GM10248 (cell line): ENCODE measurements at regions not wholly inside any gene's neighbourhood (a gene's known extent, or its start where the extent isn't known, plus 50 kb on each side); places are given as distances from the start of the nearest gene placed in this dataset.
"Not testable (repeated sequence)": the region's sequence is repeated elsewhere in the genome, so short reads cannot be mapped to it uniquely, and the experiment has no call there.

Source experiments
- CTCF ChIA-PET: fragments of 300-600 bp; sonication (Branson Sonifier 250); formaldehyde crosslinking; extraction: SDS; loops from one replicate; lab custom pipeline; 2021; ENCODE audit warnings: antibody characterized with exemption; lab: Yijun Ruan, JAX
- POLR2A ChIA-PET: fragments of 350-650 bp; sonication (Branson Sonifier 250); formaldehyde crosslinking; extraction: SDS; loops from one replicate; lab custom pipeline; 2020; ENCODE audit warnings: antibody characterized with exemption; lab: Yijun Ruan, JAX
- DNase-seq: peaks from one replicate; pipeline ENCODE4 v3.0.0; 2012; ENCODE audit errors: extremely low spot score
- TF ChIP-seq, protein P1 (sequence below): IDR thresholded peaks from 2 replicates; pipeline ENCODE4 v1.5.1; 2012; ENCODE audit warnings: mild to moderate bottlenecking, low read depth; ENCODE audit errors: extremely low read depth, missing control alignments, control extremely low read depth

DNA sequence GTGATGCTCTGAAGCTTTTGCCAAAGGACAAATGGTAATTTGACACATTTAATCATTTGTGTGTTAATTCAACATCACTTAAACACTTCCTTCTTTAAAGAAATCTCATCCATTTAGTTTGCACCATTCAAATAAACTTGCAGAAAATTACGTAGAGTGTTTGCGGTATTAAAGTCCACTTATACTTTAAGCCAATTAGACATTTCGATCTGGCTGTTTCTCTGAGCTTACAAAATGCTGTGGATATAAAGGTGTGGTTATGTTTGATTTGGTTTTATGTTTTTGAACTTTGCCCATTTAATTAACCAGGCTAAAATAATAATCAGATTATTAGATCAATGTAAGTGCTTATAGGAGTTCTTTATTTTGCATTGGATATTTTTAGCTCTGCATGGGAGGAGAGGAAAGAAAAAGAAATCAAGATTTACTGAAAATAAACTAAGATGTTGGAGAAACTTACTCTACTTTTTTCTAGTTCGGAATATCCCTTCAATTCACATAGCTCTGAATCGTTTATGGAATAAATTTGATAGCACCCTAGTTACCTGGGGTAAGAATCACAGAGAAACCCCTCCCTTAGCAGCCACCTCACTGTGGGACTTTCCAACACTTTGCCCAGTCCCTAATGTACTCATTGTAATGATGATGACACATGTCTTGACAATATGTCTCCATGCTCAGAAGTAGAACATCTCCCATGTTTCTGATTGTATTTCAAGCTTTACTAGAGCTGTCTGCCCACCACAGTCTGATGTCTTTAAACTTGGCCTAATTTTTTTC lies 268.0 kb downstream of the BTG1 start:
- DNase-seq = no peak
- ChIA-PET POLR2A (interaction anchor here (0.6 kb wide), 1 partner anchor 44 kb away, joined by 6 read pairs; no protein-coding TSS in a partner anchor), CTCF (interaction anchor here (0.8 to 2.0 kb wide), 6 partner anchors 8 to 109 kb away, joined by 3 to 6 read pairs (median 3); no protein-coding TSS in a partner anchor)
- TF ChIP-seq, protein P1, sequence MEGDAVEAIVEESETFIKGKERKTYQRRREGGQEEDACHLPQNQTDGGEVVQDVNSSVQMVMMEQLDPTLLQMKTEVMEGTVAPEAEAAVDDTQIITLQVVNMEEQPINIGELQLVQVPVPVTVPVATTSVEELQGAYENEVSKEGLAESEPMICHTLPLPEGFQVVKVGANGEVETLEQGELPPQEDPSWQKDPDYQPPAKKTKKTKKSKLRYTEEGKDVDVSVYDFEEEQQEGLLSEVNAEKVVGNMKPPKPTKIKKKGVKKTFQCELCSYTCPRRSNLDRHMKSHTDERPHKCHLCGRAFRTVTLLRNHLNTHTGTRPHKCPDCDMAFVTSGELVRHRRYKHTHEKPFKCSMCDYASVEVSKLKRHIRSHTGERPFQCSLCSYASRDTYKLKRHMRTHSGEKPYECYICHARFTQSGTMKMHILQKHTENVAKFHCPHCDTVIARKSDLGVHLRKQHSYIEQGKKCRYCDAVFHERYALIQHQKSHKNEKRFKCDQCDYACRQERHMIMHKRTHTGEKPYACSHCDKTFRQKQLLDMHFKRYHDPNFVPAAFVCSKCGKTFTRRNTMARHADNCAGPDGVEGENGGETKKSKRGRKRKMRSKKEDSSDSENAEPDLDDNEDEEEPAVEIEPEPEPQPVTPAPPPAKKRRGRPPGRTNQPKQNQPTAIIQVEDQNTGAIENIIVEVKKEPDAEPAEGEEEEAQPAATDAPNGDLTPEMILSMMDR = no peak

DNA sequence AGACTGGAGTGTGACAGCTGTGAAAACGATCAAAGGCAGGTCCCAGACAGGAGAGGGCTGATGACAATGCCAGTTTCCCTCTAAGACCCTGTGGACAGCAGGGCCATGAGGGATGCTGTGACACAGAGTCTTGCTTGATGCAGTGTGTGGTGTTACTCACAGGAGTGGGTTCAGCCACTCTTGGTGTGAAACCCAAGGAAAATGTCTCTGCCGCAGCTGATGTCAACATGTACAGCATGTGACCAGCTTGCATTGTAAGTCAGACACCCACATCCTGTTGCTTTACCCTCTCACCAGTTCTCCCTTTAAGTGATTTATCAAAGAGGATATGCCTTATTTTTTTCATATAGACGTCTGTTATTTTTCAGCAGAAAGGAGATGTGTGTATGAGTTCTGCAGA lies 268.6 kb downstream of the BTG1 start:
- ChIA-PET CTCF (interaction anchor here (1.2 to 2.0 kb wide), 4 partner anchors 9 to 110 kb away, joined by 3 to 6 read pairs (median 4); no protein-coding TSS in a partner anchor), POLR2A (no interaction called here)
- peak; percentile 10 for DNase-seq
- TF ChIP-seq, protein P1 = no peak

DNA sequence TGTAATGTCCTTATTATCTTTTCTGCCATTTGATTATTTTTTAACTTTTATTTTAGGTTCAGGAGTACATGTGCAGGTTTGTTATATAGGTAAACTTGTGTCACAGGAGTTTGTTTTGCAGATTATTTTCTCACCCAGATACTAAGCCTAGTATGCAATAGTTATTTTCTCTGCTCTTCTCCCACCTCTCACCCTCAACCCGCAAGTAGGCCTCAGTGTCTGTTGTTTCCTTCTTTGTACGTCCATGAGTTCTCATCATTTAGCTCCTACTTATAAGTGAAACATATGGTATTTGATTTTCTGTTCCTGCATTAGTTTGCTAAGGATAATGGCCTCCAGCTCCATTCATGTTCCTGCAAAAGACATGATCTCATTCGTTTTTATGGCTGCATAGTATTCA lies 270.0 kb downstream of the BTG1 start:
- POLR2A ChIA-PET = interaction anchor here (0.6 kb wide), 1 partner anchor 297 kb away, joined by 5 read pairs; no protein-coding TSS in a partner anchor
- DNase-seq = not testable (repeated sequence)
- CTCF ChIA-PET = interaction anchor here (1.3 kb wide), 1 partner anchor 9 kb away, joined by 3 read pairs; no protein-coding TSS in a partner anchor

DNA sequence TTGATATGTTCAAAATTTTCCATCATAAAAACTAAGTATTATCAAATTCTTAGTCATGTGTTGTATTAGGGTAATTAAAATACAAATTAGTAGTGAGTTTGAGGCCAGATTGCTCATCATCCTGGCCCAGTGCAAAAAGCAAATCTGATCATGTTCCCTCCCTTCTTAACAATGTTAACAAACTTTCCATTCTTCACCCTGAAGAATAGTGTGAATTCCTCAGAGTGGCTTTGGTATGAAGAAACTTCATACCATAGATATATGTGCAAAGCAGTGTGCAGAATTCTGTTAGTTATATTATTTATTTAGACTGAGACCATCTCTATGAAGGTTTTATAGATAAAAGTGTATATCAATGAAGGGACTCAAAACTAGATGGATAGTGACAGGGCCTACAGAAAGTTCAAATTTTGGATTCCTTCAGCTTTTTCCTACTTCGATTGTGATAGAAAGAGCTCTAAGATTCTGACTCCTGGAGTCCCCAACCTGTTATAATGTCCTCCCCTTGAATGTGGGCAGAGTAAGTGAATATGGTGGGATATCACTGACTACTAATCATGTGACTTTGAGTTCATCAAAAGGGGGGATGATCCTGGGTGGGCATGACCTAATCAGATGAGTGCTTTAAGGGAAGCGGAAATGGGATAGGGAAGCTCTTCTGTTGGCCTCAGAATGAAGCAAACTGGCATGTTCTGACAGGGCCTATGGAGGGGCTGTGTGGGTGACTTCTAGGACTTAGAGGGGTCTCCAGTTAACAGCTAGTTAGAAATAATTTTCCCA lies 271.4 kb downstream of the BTG1 start:
- TF ChIP-seq, protein P1 = no peak
- ChIA-PET CTCF (interaction anchor here (1.3 to 1.6 kb wide), 3 partner anchors 9 to 63 kb away, joined by 3 to 5 read pairs (median 4); no protein-coding TSS in a partner anchor), POLR2A (no interaction called here)
- DNase-seq = no peak

DNA sequence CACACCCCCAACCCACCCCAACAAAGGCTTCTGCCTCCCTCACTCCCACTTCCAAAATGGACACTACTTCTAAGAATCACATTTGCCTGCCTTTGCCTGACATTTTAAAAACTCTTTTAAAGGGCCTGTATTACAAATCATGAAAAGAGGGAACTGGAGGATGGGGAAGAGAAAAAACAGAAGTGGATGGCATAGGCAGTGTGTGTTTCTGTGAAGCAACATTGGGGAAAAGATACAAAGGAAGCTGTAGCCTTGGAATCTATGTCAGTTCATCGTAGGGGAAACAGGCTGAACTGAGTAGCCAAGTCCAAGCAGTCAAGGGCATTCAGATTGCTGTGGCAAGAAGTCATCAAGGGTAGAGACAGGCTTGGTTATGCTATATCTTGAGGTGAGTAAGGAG lies 273.9 kb downstream of the BTG1 start:
- TF ChIP-seq, protein P1 = no peak
- DNase-seq = no peak
- ChIA-PET POLR2A (no interaction called here), CTCF (no interaction called here)

DNA sequence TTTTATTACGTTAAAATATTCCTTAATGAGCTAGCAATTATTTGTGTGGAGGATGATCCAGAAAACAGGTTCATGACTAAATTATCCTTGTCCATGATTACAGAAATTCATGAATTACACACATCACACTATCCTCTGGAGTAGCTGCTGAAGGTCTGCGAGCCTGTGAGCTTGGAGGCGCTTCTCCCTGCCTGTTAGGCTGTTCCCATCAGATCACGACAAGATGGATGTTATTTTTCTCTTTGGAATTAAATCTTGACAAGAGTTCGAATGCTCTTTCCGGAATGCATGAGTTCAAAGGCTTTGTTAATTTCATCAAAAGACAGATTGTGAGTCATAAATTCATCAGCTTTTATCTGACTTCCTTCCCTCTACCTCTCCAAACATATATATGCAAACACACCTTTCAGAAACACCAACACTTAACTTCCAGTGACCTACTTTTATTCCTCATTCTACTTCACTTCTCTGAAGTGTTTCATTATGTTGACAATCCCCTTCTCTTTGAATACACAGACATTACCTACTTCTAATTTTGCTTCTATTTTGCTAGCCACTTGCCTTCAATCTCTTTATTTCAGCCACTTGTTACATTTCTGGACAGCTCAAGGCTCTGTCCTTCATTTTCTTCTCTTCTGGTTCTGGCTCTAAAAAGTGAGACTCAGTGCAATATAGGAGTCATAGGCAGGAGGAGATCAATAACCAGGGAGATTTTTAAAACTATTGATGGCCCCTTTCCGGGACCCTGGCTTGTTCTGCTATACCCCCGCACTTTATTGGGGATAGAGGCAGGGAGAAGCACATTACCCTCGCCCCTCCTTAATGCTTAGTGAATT lies 274.6 kb downstream of the BTG1 start:
- DNase-seq = no peak
- TF ChIP-seq, protein P1 = no peak
- CTCF ChIA-PET = interaction anchor here (0.8 kb wide), 1 partner anchor 20 kb away, joined by 3 read pairs; no protein-coding TSS in a partner anchor
- POLR2A ChIA-PET = no interaction called here
